ENCODE measurements at regions not wholly inside any gene's neighbourhood (a gene's known extent, or its start where the extent isn't known, plus 50 kb on each side); places are given as distances from the start of the nearest gene placed in this dataset.

- ATAC-seq (ENCODE audit: low read depth): peak; percentile 72
- H3K79me1 ChIP-seq (ENCODE audit: low read depth in 1 of 2, low read length in 2 of 2): no peaks in the 10 kb centered on the region
- H4K5ac ChIP-seq (ENCODE audit: low read depth, low read length): no peak overlapping the region
- no peak overlapping the region for H2AK5ac ChIP-seq (ENCODE audit: low read depth, low read length)
- H3K4me1 ChIP-seq (ENCODE audit: control insufficient read depth, insufficient read depth, low read length): peaks cover 14% of the 10 kb centered on the region
- TF ChIP-seq RFX5 (IDR thresholded peaks at IDR 0.05; ENCODE audit: low read depth, low read length) (no peak), MAZ (IDR thresholded peaks at IDR 0.05; ENCODE audit: borderline replicate concordance, low read depth, low read length) (no peak), RAD21 (IDR thresholded peaks at IDR 0.05; ENCODE audit: low read length) (no peak), MXI1 (IDR thresholded peaks at IDR 0.05; ENCODE audit: borderline replicate concordance, low read depth, low read length) (no peak), MAFK (IDR thresholded peaks at IDR 0.05; ENCODE audit: low read depth, low read length) (no peak), CEBPB (IDR thresholded peaks at IDR 0.05; ENCODE audit: low read depth, low read length) (no peak), FOS (IDR thresholded peaks at IDR 0.05; ENCODE audit: low read depth, low read length) (no peak), CHD1 (IDR thresholded peaks at IDR 0.05; ENCODE audit: low read depth, low read length) (no peak), BHLHE40 (IDR thresholded peaks at IDR 0.05; ENCODE audit: low read depth, low read length) (no peak), NFE2L2 (IDR thresholded peaks at IDR 0.05; ENCODE audit: low read depth, low read length) (no peak), ELK1 (IDR thresholded peaks at IDR 0.05; ENCODE audit: borderline replicate concordance, low read depth, low read length) (no peak), USF2 (IDR thresholded peaks at IDR 0.05; ENCODE audit: low read depth, low read length) (no peak), POLR2A (IDR thresholded peaks at IDR 0.05; ENCODE audit: low read depth, low read length) (no peak), SMC3 (IDR thresholded peaks at IDR 0.05; ENCODE audit: low read depth, low read length) (no peak)
- TF ChIP-seq, protein P1, sequence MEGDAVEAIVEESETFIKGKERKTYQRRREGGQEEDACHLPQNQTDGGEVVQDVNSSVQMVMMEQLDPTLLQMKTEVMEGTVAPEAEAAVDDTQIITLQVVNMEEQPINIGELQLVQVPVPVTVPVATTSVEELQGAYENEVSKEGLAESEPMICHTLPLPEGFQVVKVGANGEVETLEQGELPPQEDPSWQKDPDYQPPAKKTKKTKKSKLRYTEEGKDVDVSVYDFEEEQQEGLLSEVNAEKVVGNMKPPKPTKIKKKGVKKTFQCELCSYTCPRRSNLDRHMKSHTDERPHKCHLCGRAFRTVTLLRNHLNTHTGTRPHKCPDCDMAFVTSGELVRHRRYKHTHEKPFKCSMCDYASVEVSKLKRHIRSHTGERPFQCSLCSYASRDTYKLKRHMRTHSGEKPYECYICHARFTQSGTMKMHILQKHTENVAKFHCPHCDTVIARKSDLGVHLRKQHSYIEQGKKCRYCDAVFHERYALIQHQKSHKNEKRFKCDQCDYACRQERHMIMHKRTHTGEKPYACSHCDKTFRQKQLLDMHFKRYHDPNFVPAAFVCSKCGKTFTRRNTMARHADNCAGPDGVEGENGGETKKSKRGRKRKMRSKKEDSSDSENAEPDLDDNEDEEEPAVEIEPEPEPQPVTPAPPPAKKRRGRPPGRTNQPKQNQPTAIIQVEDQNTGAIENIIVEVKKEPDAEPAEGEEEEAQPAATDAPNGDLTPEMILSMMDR (conservative IDR thresholded peaks at IDR 0.05; ENCODE audit: low read depth, low read length): no peak
- H2BK120ac ChIP-seq (ENCODE audit: low read depth, low read length): no peak overlapping the region
- H2BK5ac ChIP-seq (ENCODE audit: low read depth, low read length, poor library complexity, severe bottlenecking): peak overlapping the region; percentile 89
- POLR2A ChIA-PET (ENCODE audit: unreplicated experiment): no interaction called here
- in situ Hi-C loops (cut with MboI; ENCODE audit: low sequenced_read_pairs) (no loop called here), dilution Hi-C loops (cut with HindIII; ENCODE audit: low sequenced_read_pairs, unreplicated experiment) (no loop called here), intact Hi-C loops (cut with micrococcal nuclease) (loop anchor here (5.0 to 10.0 kb wide), 2 partner anchors 296 to 1179 kb away; partner anchors contain the start of gene FAT1)
- no peak overlapping the region for H2BK20ac ChIP-seq (ENCODE audit: low read depth, low read length)
- H3K23ac ChIP-seq (ENCODE audit: low read depth, low read length): no peak overlapping the region
- CTCF ChIA-PET: no interaction called here
- no peak overlapping the region for H2AK9ac ChIP-seq (replicated peaks; ENCODE audit: low read depth, low read length, poor library complexity)
- H3K9ac ChIP-seq (ENCODE audit: low read depth, low read length): no peak overlapping the region
- H3K4me2 ChIP-seq (ENCODE audit: low read depth, low read length): no peak overlapping the region
- no peak overlapping the region for H3K18ac ChIP-seq (ENCODE audit: low read depth, low read length)
- no peak overlapping the region for H2BK15ac ChIP-seq (ENCODE audit: low read depth, low read length)
- H3K9me3 ChIP-seq (ENCODE audit: control insufficient read depth, insufficient read depth, low read length): peaks cover 7% of the 10 kb centered on the region; the same call in 1 of the 2 replicates
- no peak overlapping the region for H3K4ac ChIP-seq (ENCODE audit: low read depth, low read length)
- no peak overlapping the region for H4K91ac ChIP-seq (ENCODE audit: insufficient read depth, low read depth, low read length)
- no peak overlapping the region for H3K27ac ChIP-seq (ENCODE audit: insufficient read depth, low read length)
- no peak overlapping the region for H2AFZ ChIP-seq (replicated peaks; ENCODE audit: low read length, poor library complexity)
- no TSS peak for BruUV-seq (replicated peaks)
- H3K9me1 ChIP-seq (ENCODE audit: insufficient read depth, low read length): 0 out of 2 replicates have a peak, but pooled peaks cover 8% of the 10 kb centered on the region
- H3K4me3 ChIP-seq (ENCODE audit: insufficient read depth, low read depth, low read length): no peak overlapping the region
- H3K36me3 ChIP-seq (ENCODE audit: control insufficient read depth, insufficient read depth, low read length): no peaks in the 10 kb centered on the region
- no peak overlapping the region for H3K14ac ChIP-seq (replicated peaks; ENCODE audit: low read depth, low read length)
- H4K20me1 ChIP-seq (ENCODE audit: insufficient read depth, low read length): no peaks in the 10 kb centered on the region
- DNase-seq: peak; percentile 79
- no peak overlapping the region for H3K56ac ChIP-seq (ENCODE audit: extremely low read depth, insufficient read depth, low read length)
- no peak overlapping the region for H4K8ac ChIP-seq (ENCODE audit: low read depth in 2 of 2, low read length in 2 of 2)
- no peaks in the 10 kb centered on the region for H3K27me3 ChIP-seq (ENCODE audit: control insufficient read depth, insufficient read depth, low read length)
- no CpG with 5 or more reads among the region's 1 CpG for whole genome bisulfite sequencing, 2 experiments (ENCODE audit: extremely low coverage in 2 of 2, insufficient read length in 1 of 2)
These were observed 91.9 kb upstream of the ZFP42 start for GRCh38 chr4:187903700-187904099.
